Neural progenitor cell (in vitro differentiated cells): ENCODE measurements at regions not wholly inside any gene's neighbourhood (a gene's known extent, or its start where the extent isn't known, plus 50 kb on each side); places are given as distances from the start of the nearest gene placed in this dataset.
A peak's percentile ranks its signal among the peaks of the same experiment; 100 is the strongest.

Source experiments
- DNase-seq: peaks from one replicate; pipeline ENCODE4 v3.0.0-alpha.2; 2016; ENCODE audit warnings: low spot score
- H2AFZ ChIP-seq: fragments of 200-600 bp; sonication (generic); replicated peaks from 2 replicates; pipeline ENCODE4 v1.6.1; 2016; ENCODE audit warnings: antibody characterized with exemption
- H3F3A ChIP-seq: fragments of 200-600 bp; sonication (generic); 2 replicates; pipeline ENCODE4 v1.6.1; 2016; ENCODE audit warnings: antibody characterized with exemption, low read depth
- H3K27ac ChIP-seq: fragments of 200-600 bp; sonication (generic); 2 replicates; pipeline ENCODE4 v1.5.1; 2016; ENCODE audit warnings: mild to moderate bottlenecking
- H3K27me3 ChIP-seq: fragments of 200-600 bp; sonication (generic); 2 replicates; pipeline ENCODE4 v1.6.1; 2016; ENCODE audit warnings: mild to moderate bottlenecking, moderate library complexity
- H3K36me3 ChIP-seq: fragments of 200-600 bp; sonication (generic); 2 replicates; pipeline ENCODE4 v1.5.1; 2016
- H3K4me1 ChIP-seq: fragments of 200-600 bp; sonication (generic); 2 replicates; pipeline ENCODE4 v1.6.1; 2016; ENCODE audit warnings: mixed run types
- H3K4me2 ChIP-seq: fragments of 200-600 bp; sonication (generic); 2 replicates; pipeline ENCODE4 v1.6.1; 2016
- H3K4me3 ChIP-seq: fragments of 200-600 bp; sonication (generic); 2 replicates; pipeline ENCODE4 v1.5.1; 2016
- H3K79me2 ChIP-seq: fragments of 200-600 bp; sonication (generic); 2 replicates; pipeline ENCODE4 v1.6.1; 2016; ENCODE audit warnings: low read depth
- H3K9ac ChIP-seq: fragments of 200-600 bp; sonication (generic); 2 replicates; pipeline ENCODE4 v1.6.1; 2016
- H3K9me3 ChIP-seq: fragments of 200-600 bp; sonication (generic); 2 replicates; pipeline ENCODE4 v1.5.1; 2016; ENCODE audit warnings: low read depth
- H4K20me1 ChIP-seq: fragments of 200-600 bp; sonication (generic); 2 replicates; pipeline ENCODE4 v1.6.1; 2016; ENCODE audit warnings: low read depth
- H3K27ac Mint-ChIP-seq: 3 replicates; pipeline ENCODE4 v1.8.0; 2021; ENCODE audit warnings: mixed read lengths
- H3K27me3 Mint-ChIP-seq: 2 replicates; pipeline ENCODE4 v1.8.0; 2022; ENCODE audit warnings: low read depth, mild to moderate bottlenecking, inconsistent platforms, moderate library complexity, mixed read lengths; ENCODE audit not compliant: insufficient read depth
- H3K36me3 Mint-ChIP-seq: 3 replicates; pipeline ENCODE4 v1.8.0; 2021; ENCODE audit warnings: mixed read lengths
- H3K4me1 Mint-ChIP-seq: 3 replicates; pipeline ENCODE4 v1.8.0; 2021; ENCODE audit warnings: mixed read lengths
- H3K4me3 Mint-ChIP-seq: 3 replicates; pipeline ENCODE4 v1.8.0; 2021; ENCODE audit warnings: mild to moderate bottlenecking, moderate library complexity, mixed read lengths
- H3K9me3 Mint-ChIP-seq: 3 replicates; pipeline ENCODE4 v1.8.0; 2020; ENCODE audit warnings: mixed read lengths
- EZH2 ChIP-seq: fragments of 200-600 bp; sonication (generic); IDR thresholded peaks from 2 replicates; pipeline ENCODE4 v1.6.1; 2017; ENCODE audit warnings: antibody characterized with exemption, mild to moderate bottlenecking, moderate library complexity
- EZH2phosphoT487 ChIP-seq: fragments of 200-600 bp; sonication (generic); IDR thresholded peaks from 2 replicates; pipeline ENCODE4 v1.6.1; 2017; ENCODE audit warnings: antibody characterized with exemption
- TF ChIP-seq, protein P1 (sequence below): fragments of 200-600 bp; sonication (generic); IDR thresholded peaks from 2 replicates; pipeline ENCODE4 v1.5.1; 2017; ENCODE audit warnings: antibody characterized with exemption, mild to moderate bottlenecking

DNA sequence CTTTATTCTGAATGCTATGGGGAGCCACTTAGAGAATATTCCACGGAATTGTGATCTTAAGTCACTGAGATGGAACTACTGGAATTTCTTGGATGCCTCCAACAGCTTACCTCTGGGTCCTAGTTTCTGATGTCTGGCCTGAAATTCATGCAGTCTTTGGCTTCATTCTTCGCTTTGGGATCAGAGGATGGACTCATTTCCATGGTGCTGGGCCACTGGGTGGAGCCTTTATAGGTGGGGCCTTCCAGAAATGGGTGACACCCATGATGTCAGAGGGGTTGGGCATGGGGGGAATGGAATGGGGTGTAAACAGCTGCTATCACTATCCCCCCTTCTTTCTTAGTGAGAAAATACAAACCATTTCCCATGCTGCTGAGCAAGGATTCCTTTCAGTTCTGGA, 73.7 kb upstream of the FGGY start:
- no peaks in the 10 kb centered on the region for H3F3A ChIP-seq
- H4K20me1 ChIP-seq = no peaks in the 10 kb centered on the region
- H3K27me3 ChIP-seq = no peaks in the 10 kb centered on the region
- no peak overlapping the region for H2AFZ ChIP-seq
- no peaks in the 10 kb centered on the region for H3K36me3 ChIP-seq
- peaks cover 3% of the 10 kb centered on the region for H3K4me1 Mint-ChIP-seq
- H3K4me3 ChIP-seq = no peak overlapping the region
- no peak overlapping the region for H3K27ac Mint-ChIP-seq
- no peaks in the 10 kb centered on the region for H3K79me2 ChIP-seq
- no peak for TF ChIP-seq EZH2phosphoT487
- TF ChIP-seq, protein P1, sequence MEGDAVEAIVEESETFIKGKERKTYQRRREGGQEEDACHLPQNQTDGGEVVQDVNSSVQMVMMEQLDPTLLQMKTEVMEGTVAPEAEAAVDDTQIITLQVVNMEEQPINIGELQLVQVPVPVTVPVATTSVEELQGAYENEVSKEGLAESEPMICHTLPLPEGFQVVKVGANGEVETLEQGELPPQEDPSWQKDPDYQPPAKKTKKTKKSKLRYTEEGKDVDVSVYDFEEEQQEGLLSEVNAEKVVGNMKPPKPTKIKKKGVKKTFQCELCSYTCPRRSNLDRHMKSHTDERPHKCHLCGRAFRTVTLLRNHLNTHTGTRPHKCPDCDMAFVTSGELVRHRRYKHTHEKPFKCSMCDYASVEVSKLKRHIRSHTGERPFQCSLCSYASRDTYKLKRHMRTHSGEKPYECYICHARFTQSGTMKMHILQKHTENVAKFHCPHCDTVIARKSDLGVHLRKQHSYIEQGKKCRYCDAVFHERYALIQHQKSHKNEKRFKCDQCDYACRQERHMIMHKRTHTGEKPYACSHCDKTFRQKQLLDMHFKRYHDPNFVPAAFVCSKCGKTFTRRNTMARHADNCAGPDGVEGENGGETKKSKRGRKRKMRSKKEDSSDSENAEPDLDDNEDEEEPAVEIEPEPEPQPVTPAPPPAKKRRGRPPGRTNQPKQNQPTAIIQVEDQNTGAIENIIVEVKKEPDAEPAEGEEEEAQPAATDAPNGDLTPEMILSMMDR = no peak
- no peak for TF ChIP-seq EZH2
- H3K9me3 ChIP-seq = no peaks in the 10 kb centered on the region
- no peak overlapping the region for H3K4me2 ChIP-seq
- no peak overlapping the region for H3K27ac ChIP-seq
- DNase-seq = no peak
- no peaks in the 10 kb centered on the region for H3K9me3 Mint-ChIP-seq
- no peak overlapping the region for H3K4me3 Mint-ChIP-seq
- H3K4me1 ChIP-seq = no peaks in the 10 kb centered on the region
- H3K27me3 Mint-ChIP-seq = peaks cover 5% of the 10 kb centered on the region
- no peaks in the 10 kb centered on the region for H3K36me3 Mint-ChIP-seq
- no peak overlapping the region for H3K9ac ChIP-seq

DNA sequence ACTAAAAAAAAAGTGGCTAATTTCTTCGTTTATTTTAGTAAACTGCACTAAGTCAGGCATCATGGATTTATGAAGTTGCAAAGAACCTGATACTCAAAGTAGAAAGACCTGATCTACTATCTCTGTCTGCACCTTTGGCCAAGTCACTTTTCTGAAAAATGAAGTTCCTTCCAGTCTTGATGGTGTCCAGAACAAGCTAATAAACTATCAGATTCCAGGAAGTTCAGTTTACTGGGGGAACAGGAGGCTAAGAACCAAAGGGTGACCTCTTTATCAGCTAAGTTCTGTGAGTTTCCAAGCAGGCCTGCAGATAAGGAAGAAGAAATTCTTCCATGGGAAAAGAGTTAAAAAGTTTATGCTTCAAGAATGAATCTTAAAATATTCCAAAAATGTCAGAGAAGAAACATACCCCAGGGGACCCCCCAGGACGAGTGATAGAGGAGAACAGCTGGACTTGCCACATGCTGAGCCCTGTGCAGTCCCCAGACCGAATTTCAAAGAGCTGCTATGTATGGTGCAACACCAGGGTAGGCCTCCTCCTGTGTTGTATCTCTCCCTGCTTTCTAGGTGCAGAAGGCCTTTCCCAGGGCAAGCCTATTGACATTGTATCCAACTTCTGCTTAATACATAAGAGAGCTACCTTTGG, 72.8 kb upstream of the FGGY start:
- TF ChIP-seq EZH2phosphoT487 (no peak), EZH2 (no peak)
- TF ChIP-seq, protein P1 = no peak
- H3K9me3 ChIP-seq = no peaks in the 10 kb centered on the region
- H3K27ac Mint-ChIP-seq = no peak overlapping the region
- no peaks in the 10 kb centered on the region for H3K36me3 ChIP-seq
- no peak overlapping the region for H3K9ac ChIP-seq
- no peaks in the 10 kb centered on the region for H3K36me3 Mint-ChIP-seq
- no peak overlapping the region for H3K4me3 Mint-ChIP-seq
- H3K4me1 ChIP-seq = no peaks in the 10 kb centered on the region
- H3F3A ChIP-seq = no peaks in the 10 kb centered on the region
- H3K27me3 Mint-ChIP-seq = peaks cover 5% of the 10 kb centered on the region
- no peaks in the 10 kb centered on the region for H3K79me2 ChIP-seq
- H3K4me1 Mint-ChIP-seq = peaks cover 3% of the 10 kb centered on the region
- DNase-seq = no peak
- H3K9me3 Mint-ChIP-seq = no peaks in the 10 kb centered on the region
- no peak overlapping the region for H3K27ac ChIP-seq
- no peak overlapping the region for H2AFZ ChIP-seq
- no peaks in the 10 kb centered on the region for H4K20me1 ChIP-seq
- H3K4me3 ChIP-seq = no peak overlapping the region
- H3K4me2 ChIP-seq = no peak overlapping the region
- H3K27me3 ChIP-seq = no peaks in the 10 kb centered on the region

GRCh38 chr1:59225594-59226316, 71.1 kb upstream of the FGGY start:
- Histone ChIP-seq H4K20me1 (no peaks in the 10 kb centered on the region), H3K27me3 (no peaks in the 10 kb centered on the region), H3K9me3 (no peaks in the 10 kb centered on the region), H2AFZ (no peak overlapping the region), H3K79me2 (no peaks in the 10 kb centered on the region), H3K4me3 (no peak overlapping the region), H3K4me2 (no peak overlapping the region), H3F3A (no peaks in the 10 kb centered on the region), H3K27ac (no peak overlapping the region), H3K9ac (no peak overlapping the region), H3K36me3 (no peaks in the 10 kb centered on the region), H3K4me1 (no peaks in the 10 kb centered on the region)
- DNase-seq = no peak
- Mint-ChIP-seq H3K27me3 (peaks cover 5% of the 10 kb centered on the region), H3K9me3 (no peaks in the 10 kb centered on the region), H3K36me3 (no peaks in the 10 kb centered on the region), H3K27ac (peak overlapping the region; percentile 43), H3K4me1 (peaks cover 3% of the 10 kb centered on the region), H3K4me3 (no peak overlapping the region)
- TF ChIP-seq EZH2 = no peak

DNA sequence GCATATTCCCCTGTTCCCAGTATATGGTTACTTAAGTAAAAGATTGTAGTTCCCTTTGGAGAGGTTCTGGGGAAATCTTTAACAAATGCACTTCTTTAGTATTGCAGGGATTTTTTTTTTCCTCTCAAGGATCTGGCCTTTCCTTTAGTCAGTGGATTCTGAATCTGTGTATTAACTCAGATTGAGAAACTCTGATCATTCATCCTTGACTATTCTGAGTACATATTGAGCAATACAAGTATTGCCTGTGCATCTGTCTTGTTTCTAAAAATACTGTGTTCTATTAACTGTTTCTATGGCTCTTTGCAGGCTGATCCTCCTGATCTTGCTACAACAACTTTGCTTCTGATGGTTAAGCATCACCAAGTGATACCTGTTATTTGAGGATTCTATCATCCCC, 67.8 kb upstream of the FGGY start:
- Histone ChIP-seq H3K4me3 (no peak overlapping the region), H3K9me3 (no peaks in the 10 kb centered on the region), H3K79me2 (no peaks in the 10 kb centered on the region), H3K4me1 (no peaks in the 10 kb centered on the region), H3K4me2 (no peak overlapping the region), H3F3A (no peaks in the 10 kb centered on the region), H3K36me3 (no peaks in the 10 kb centered on the region), H3K9ac (no peak overlapping the region), H3K27me3 (no peaks in the 10 kb centered on the region), H3K27ac (no peak overlapping the region), H4K20me1 (no peaks in the 10 kb centered on the region), H2AFZ (no peak overlapping the region)
- TF ChIP-seq, protein P1 = no peak
- TF ChIP-seq EZH2phosphoT487 (no peak), EZH2 (no peak)
- H3K4me1 Mint-ChIP-seq = peaks cover 3% of the 10 kb centered on the region
- H3K9me3 Mint-ChIP-seq = no peaks in the 10 kb centered on the region
- no peak for DNase-seq
- H3K36me3 Mint-ChIP-seq = no peaks in the 10 kb centered on the region
- no peak overlapping the region for H3K4me3 Mint-ChIP-seq
- H3K27me3 Mint-ChIP-seq = no peaks in the 10 kb centered on the region
- no peak overlapping the region for H3K27ac Mint-ChIP-seq
